ENCODE measurements at regions not wholly inside any gene's neighbourhood (a gene's known extent, or its start where the extent isn't known, plus 50 kb on each side); places are given as distances from the start of the nearest gene placed in this dataset.
"Not testable (repeated sequence)": the region's sequence is repeated elsewhere in the genome, so short reads cannot be mapped to it uniquely, and the experiment has no call there.

GRCh38 chrY:11156846-11157245, 1544.2 kb upstream of the USP9Y start:
- DNase-seq: not testable (repeated sequence)

DNA sequence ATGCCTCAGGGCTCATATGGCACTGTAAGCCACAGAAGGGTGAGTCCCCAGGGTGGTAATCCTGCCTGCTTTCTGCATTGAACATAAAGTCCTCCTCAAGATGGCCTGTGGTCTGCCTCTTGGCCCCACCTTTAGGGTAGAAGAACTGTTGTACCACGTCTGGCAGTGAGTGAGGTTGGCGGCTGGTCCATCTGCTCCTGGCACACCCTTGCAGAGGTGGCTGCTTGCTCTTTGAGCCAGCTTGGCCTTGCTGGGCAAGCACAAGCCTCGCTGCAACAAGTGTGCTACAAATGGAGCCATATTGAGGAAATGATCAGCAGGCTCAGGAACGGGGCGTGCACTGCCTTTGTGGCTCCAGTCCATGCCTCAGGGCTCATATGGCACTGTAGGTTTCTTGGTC, 1524.0 kb upstream of the USP9Y start:
- DNase-seq: not testable (repeated sequence)

DNA sequence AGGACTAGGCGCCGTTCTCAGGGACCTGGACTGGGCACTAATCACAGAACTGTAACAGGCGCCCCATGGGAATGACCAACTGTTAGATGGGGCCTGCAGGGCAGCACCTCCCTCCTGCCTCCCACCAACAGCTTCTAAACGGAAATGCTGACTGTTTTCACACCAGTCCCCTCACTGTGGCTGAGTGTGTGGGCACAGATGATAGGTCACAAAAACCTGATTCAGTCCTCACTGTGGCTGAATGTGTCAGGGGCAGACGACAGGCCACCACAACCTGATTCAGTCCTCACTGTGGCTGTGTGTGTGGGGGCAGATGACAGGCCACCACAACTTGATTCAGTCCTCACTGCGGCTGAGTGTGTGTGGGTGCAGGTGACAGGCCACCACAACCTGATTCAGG, 1499.9 kb upstream of the USP9Y start:
- not testable (repeated sequence) for DNase-seq

- DNase-seq: peak; percentile 1
These were observed 1486.2 kb upstream of the USP9Y start for GRCh38 chrY:11214851-11215250.

Data from fibroblast of skin of abdomen (primary cell).